ENCODE measurements at regions not wholly inside any gene's neighbourhood (a gene's known extent, or its start where the extent isn't known, plus 50 kb on each side); places are given as distances from the start of the nearest gene placed in this dataset.
"Not testable (repeated sequence)": the region's sequence is repeated elsewhere in the genome, so short reads cannot be mapped to it uniquely, and the experiment has no call there.

- DNase-seq (ENCODE audit: low read depth in 4 of 4, low spot score in 1 of 4) = no peak
Measured at GRCh38 chr18:78242806-78243205, 736.8 kb upstream of the SALL3 start.

GRCh38 chr18:78244779-78245178 lies 734.8 kb upstream of the SALL3 start:
- DNase-seq (ENCODE audit: low read depth in 4 of 4, low spot score in 1 of 4) = no peak

DNA sequence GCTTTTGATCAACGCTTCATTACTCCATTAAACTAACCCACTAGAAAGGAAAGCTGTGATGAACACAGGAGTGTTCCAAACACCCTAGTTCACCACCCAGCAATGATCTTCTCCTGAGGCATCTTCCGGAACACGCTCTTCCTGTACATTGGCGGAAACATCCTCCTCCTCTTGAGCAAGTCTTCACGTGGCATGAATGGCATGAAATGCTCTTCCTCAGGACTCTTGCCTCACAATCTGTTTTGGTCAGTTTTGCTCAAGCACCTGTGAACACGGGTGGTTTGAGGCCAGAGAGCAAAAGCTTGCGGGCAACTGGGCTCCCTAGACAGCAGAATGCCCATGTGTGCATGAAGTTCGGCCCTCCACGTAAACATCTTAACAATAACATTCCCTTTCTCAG lies 734.2 kb upstream of the SALL3 start:
- DNase-seq (ENCODE audit: low read depth in 4 of 4, low spot score in 1 of 4) = no peak

GRCh38 chr18:78246050-78246449 lies 733.6 kb upstream of the SALL3 start:
- no peak for DNase-seq (ENCODE audit: low read depth in 4 of 4, low spot score in 1 of 4)

DNA sequence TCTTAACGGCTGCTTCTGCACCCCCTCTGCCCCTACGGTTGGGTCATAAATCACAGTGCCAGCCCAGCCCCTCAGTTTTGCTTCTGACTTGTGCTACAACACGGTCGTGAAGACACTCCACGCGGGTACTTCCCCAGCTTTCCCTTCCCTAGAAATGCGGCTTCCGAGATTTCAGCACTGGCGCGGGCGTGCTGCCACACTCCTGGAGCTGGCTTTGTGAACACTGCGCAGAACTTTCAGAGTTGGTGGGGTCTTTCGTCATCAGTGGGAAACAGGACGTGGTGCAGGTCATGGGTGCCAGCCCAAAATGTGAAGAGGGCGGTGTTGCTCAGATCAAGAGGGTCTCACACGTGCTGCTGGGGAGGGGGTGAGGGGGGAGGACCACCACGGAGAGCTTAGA lies 733.0 kb upstream of the SALL3 start:
- no peak for DNase-seq (ENCODE audit: low read depth in 4 of 4, low spot score in 1 of 4)

- no peak for DNase-seq (ENCODE audit: low read depth in 4 of 4, low spot score in 1 of 4)
Measured at GRCh38 chr18:78247615-78248289, 731.9 kb upstream of the SALL3 start.

GRCh38 chr18:78255013-78255412 lies 724.6 kb upstream of the SALL3 start:
- no peak for DNase-seq (ENCODE audit: low read depth in 4 of 4, low spot score in 1 of 4)

DNA sequence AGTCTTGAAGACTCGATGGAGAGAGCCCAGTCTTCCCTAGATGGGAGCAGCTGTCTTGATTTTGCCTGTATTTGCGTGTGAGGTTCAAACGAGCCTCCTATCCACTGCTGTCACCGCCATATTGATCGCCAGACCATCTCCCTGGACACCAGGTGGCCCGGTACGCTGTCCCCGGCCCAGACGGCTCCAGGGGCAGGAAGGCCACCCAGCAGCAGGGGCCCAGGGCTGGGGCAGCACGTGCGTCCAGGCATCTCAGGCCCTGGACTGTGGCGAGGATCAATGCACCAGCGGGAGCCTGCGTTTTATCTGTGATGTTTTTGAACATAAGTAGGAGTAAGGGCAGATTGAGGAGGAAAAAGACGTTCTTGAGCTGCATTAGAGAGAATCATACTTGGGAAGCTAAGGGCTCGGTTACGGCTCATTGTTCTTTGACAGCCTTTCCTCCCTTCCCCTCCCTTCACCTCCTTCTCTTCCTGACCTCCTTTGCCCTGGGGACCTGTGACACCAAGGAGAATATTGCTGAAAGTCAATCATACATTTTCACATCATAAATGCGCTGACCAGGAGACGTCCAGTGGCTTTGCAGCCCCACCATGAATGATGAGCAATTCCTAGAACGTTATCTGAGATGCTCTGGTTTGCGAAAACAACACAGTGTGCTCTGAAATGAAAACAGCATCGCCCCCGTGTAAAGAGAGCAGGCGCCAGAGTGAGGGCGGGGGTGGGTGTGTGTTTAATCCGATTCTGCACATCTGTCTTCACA lies 711.2 kb upstream of the SALL3 start:
- no peak for DNase-seq (ENCODE audit: low read depth in 4 of 4, low spot score in 1 of 4)

DNA sequence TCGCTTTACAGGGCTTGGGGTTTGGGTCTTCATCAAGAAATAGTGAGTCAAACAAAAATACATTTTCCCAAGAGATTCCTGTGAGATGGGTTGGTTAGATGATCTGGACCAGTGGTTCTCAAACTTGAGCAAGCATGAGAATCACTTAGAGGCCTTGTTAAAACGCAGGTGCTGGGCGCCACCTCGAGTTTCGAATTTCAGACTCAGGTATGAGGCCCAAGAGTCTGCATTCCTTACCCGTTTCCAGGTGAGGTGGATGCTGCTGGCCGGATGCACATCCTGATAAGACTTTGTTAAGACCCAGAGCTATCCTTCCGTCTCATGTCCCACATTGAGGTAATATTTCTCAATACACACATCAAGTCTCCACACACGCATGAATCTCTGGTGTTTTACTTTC lies 707.8 kb upstream of the SALL3 start:
- no peak for DNase-seq (ENCODE audit: low read depth in 4 of 4, low spot score in 1 of 4)

DNA sequence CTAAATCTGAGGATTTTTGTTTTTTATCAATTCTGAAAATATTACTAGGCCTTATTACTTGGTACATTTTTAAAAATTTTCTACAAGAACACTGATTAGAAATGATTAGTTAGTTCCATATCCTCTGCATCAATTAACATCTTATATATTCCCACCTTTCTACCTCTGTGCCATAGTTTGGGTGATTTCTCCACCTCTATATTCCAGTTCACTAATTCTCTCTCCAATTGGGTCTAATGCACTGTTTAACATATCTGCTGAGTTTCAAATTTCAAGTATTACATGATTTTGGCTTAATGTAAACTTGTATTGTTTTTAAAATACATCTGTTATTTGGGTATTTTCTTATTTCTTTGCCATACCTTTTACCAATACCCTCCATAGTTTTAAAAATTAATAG lies 705.7 kb upstream of the SALL3 start:
- no peak for DNase-seq (ENCODE audit: low read depth in 4 of 4, low spot score in 1 of 4)

DNA sequence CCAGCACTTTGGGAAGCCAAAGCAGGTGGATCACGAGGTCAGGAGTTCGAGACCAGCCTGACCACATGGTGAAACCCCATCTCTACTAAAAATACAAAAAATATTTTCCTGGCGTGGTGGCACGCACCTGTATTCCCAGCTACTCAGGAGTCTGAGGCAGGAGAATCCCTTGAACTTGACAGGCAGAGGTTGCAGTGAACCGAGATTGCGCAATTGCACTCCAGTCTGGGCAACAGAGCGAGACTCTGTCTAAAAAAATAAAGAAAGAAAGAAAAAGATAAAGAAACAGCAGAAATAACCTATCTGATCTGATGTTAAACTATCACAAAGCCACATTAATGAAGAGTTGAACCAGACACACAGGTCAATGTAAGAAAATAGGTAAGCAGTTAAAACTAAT lies 696.2 kb upstream of the SALL3 start:
- DNase-seq (ENCODE audit: low read depth in 4 of 4, low spot score in 1 of 4) = not testable (repeated sequence)

- no peak for DNase-seq (ENCODE audit: low read depth in 4 of 4, low spot score in 1 of 4)
Measured at GRCh38 chr18:78292618-78293380, 686.8 kb upstream of the SALL3 start.

GRCh38 chr18:78293540-78293939 lies 686.1 kb upstream of the SALL3 start:
- DNase-seq (ENCODE audit: low read depth in 4 of 4, low spot score in 1 of 4) = no peak

DNA sequence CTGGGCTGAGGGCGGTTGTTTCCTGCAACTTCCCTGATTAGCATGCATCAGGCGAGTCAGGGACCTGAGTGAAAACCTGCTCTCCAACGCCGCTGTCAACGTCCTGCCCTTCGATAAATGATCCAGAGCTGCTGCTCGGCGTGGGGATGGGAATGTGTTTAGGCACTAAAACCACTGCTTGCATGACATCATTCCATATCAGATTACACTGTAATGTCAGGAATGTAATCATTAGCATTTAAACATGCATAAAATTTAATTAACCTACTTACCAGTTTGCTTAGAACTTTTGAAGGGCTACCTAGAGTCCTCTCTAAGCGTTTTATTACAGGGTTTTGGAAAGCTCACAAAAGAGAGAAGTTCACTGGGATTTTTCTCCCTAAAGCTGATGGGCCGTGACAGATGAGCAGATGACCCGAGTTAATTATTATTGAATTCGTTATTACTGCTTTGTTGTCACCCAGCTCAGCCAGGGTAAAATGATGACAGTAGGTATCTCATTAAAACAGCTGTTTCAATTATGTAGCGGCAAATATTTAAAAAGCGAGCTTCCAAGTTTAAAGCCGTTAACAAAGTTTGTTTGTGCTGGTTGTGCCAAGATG lies 685.6 kb upstream of the SALL3 start:
- DNase-seq (ENCODE audit: low read depth in 4 of 4, low spot score in 1 of 4) = no peak

DNA sequence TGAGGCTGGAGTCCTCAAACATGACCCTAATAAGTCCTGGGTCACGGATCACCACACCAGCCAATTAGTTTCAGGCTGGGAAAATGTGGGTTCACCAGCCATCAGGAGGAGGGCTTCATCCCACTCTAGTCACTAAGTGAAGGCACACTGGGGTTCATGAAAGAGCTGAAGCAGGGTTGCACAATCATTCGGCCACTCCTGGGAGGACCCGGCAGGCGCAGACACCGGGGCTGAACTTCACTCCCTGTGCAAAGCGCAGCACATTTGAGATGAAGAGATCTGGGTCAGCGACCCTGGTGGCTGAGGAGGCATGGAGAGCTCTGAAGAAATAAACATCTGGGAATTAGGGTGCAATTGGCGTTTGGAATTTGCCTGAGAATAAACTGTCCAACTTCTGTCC lies 684.4 kb upstream of the SALL3 start:
- no peak for DNase-seq (ENCODE audit: low read depth in 4 of 4, low spot score in 1 of 4)

DNA sequence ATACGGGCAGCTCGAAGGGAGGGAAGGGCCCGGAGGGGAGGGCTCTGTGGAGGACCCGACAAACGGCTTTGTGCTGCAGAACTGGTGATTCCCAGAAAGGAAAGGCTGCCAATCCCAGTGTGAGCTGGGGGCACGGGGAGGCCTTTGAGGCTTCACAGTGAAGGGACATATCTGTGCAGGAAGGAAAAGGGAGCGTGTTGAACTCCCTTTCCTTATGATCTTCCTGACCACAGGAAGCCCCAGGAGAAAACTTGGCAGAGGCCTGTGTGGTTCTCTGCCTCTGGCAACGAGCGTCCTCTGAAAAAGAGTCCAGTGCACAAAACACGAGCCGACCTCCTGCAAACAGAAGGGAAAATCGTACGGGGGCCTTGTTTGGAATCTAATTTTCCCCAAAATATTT lies 683.5 kb upstream of the SALL3 start:
- no peak for DNase-seq (ENCODE audit: low read depth in 4 of 4, low spot score in 1 of 4)

DNA sequence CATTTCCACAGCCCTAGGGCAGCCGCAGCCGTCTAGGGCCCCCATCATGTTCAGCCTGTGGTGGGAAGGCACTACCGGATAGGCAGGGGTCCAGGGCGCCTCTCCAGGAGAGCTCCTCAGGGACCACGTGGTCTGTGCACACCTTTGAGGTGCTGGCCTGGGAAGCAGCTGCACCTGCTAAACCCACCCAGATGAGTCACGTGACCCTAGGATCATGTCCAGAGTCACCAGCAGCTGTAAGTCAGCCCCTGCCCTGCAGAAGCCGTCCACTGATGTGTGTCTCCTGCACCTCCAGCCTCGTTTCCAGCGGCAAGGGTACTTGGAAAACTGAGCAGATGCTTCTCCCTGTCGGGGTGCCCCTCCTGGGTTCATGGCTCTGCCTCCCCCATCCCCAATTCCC lies 682.6 kb upstream of the SALL3 start:
- no peak for DNase-seq (ENCODE audit: low read depth in 4 of 4, low spot score in 1 of 4)

- DNase-seq (ENCODE audit: low read depth in 4 of 4, low spot score in 1 of 4) = no peak
Measured at GRCh38 chr18:78303519-78304191, 676.0 kb upstream of the SALL3 start.

GRCh38 chr18:78304192-78305164 lies 675.1 kb upstream of the SALL3 start:
- no peak for DNase-seq (ENCODE audit: low read depth in 4 of 4, low spot score in 1 of 4)

DNA sequence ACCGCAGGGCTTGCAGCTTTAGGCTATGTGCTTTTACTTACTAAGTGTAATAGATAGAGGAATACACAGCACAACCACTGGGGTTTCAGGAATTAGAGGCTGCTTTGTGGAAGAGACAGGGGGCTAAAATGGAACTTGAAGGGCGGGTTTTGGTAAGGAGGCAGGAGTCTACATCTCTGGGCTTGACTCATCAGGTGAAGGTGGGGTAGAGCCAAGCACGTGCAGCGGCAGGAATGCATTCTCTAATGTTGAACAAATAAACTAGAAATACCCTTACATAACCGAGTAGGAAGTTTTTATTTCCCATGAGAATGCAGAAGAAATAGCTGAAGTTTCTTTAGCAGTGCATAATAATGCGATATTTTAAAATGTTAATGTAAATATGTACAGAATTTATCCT lies 673.8 kb upstream of the SALL3 start:
- DNase-seq (ENCODE audit: low read depth in 4 of 4, low spot score in 1 of 4) = no peak
